CD14-positive monocyte (primary cell): ENCODE measurements at regions not wholly inside any gene's neighbourhood (a gene's known extent, or its start where the extent isn't known, plus 50 kb on each side); places are given as distances from the start of the nearest gene placed in this dataset.

Source experiments
- DNase-seq, 3 donors: peaks; one replicate each; pipeline ENCODE4 v3.0.0-alpha.2; 2011 to 2022
- H2AFZ ChIP-seq: 2 replicates; pipeline ENCODE4 v1.6.0; 2012; ENCODE audit warnings: mild to moderate bottlenecking, low read depth, low read length, inconsistent platforms; ENCODE audit not compliant: insufficient read depth, poor library complexity, severe bottlenecking
- H3K27ac ChIP-seq, 2 donors: 1 replicate in 1 of 2; 2 replicates in 1 of 2; pipeline ENCODE4 v1.5.1; 2012 to 2013; ENCODE audit warnings: low read length in 2 of 2, control low read depth in 1 of 2, inconsistent platforms in 1 of 2, low read depth in 1 of 2, mild to moderate bottlenecking in 1 of 2
- H3K27me3 ChIP-seq, 2 donors: one replicate each; pipeline versions ENCODE4 v1.6.0 to v1.6.1; 2011 to 2013; ENCODE audit warnings: low read length in 2 of 2; ENCODE audit not compliant: control insufficient read depth in 2 of 2, insufficient read depth in 2 of 2
- H3K36me3 ChIP-seq, 2 donors: replicated peaks in 1 of 2; 1 replicate in 1 of 2; 2 replicates in 1 of 2; pipeline versions ENCODE4 v1.5.1 to v1.6.1; 2012 to 2013; ENCODE audit warnings: low read length in 2 of 2, control low read depth in 1 of 2, inconsistent platforms in 1 of 2, mild to moderate bottlenecking in 1 of 2; ENCODE audit not compliant: insufficient read depth in 2 of 2, control insufficient read depth in 1 of 2
- H3K4me1 ChIP-seq, 2 donors: 1 replicate in 1 of 2; 2 replicates in 1 of 2; pipeline versions ENCODE4 v1.5.1 to v1.6.1; 2012 to 2013; ENCODE audit warnings: low read length in 2 of 2, control low read depth in 1 of 2, inconsistent platforms in 1 of 2, mild to moderate bottlenecking in 1 of 2, moderate library complexity in 1 of 2; ENCODE audit not compliant: insufficient read depth in 2 of 2, control insufficient read depth in 1 of 2
- H3K4me2 ChIP-seq: replicated peaks from 2 replicates; pipeline ENCODE3; 2012; ENCODE audit warnings: low read length, moderate library complexity, mild to moderate bottlenecking; ENCODE audit not compliant: poor library complexity, severe bottlenecking; ENCODE audit errors: extremely low read depth
- H3K4me3 ChIP-seq, 3 experiments: fragments of 200-600 bp in 1 of 3; sonication (generic) in 1 of 3; replicated peaks in 1 of 3; 1 replicate in 2 of 3; 2 replicates in 1 of 3; pipeline ENCODE4 v1.5.1; 2011 to 2013; ENCODE audit warnings: low read length in 3 of 3, mild to moderate bottlenecking in 3 of 3, control low read depth in 2 of 3, low read depth in 2 of 3, inconsistent platforms in 1 of 3, moderate library complexity in 1 of 3
- H3K79me2 ChIP-seq: 2 replicates; pipeline ENCODE4 v1.6.0; 2012; ENCODE audit warnings: mild to moderate bottlenecking, control low read depth, inconsistent platforms, low read length, moderate library complexity; ENCODE audit not compliant: insufficient read depth
- H3K9ac ChIP-seq: 2 replicates; pipeline ENCODE4 v1.6.0; 2017; ENCODE audit warnings: low read length, mild to moderate bottlenecking; ENCODE audit not compliant: insufficient read depth, poor library complexity, severe bottlenecking
- H3K9me3 ChIP-seq, 2 donors: replicated peaks in 1 of 2; 1 replicate in 1 of 2; 2 replicates in 1 of 2; pipeline versions ENCODE4 v1.5.1 to v1.6.1; 2012 to 2013; ENCODE audit warnings: low read length in 2 of 2, control low read depth in 1 of 2; ENCODE audit not compliant: control insufficient read depth in 1 of 2, insufficient read depth in 1 of 2
- H4K20me1 ChIP-seq: 2 replicates; pipeline ENCODE4 v1.6.0; 2012; ENCODE audit warnings: mild to moderate bottlenecking, low read length, control low read depth, moderate library complexity; ENCODE audit not compliant: insufficient read depth
- H3K27ac Mint-ChIP-seq, 7 donors: one replicate each; pipeline ENCODE4 v1.8.0; 2020; ENCODE audit warnings: mild to moderate bottlenecking in 7 of 7, mixed read lengths in 7 of 7, moderate library complexity in 6 of 7, inconsistent platforms in 2 of 7
- H3K27me3 Mint-ChIP-seq, 3 donors: one replicate each; pipeline ENCODE4 v1.8.0; 2021 to 2022; ENCODE audit warnings: low read depth in 3 of 3, mild to moderate bottlenecking in 3 of 3, mixed read lengths in 3 of 3, moderate library complexity in 3 of 3, inconsistent platforms in 1 of 3
- H3K36me3 Mint-ChIP-seq, 2 donors: one replicate each; pipeline ENCODE4 v1.8.0; 2020; ENCODE audit warnings: mixed read lengths in 2 of 2, inconsistent platforms in 1 of 2, mild to moderate bottlenecking in 1 of 2
- H3K4me1 Mint-ChIP-seq: one replicate; pipeline ENCODE4 v1.8.0; 2020; ENCODE audit warnings: mild to moderate bottlenecking, mixed read lengths
- H3K4me3 Mint-ChIP-seq, 2 donors: one replicate each; pipeline ENCODE4 v1.8.0; 2020; ENCODE audit warnings: mild to moderate bottlenecking in 2 of 2, mixed read lengths in 2 of 2, moderate library complexity in 1 of 2
- H3K9me3 Mint-ChIP-seq, 7 donors: one replicate each; pipeline ENCODE4 v1.8.0; 2020 to 2022; ENCODE audit warnings: mixed read lengths in 7 of 7, mild to moderate bottlenecking in 6 of 7, moderate library complexity in 6 of 7, inconsistent platforms in 2 of 7
- CTCF ChIP-seq: fragments of 200-600 bp; IDR thresholded peaks from one replicate; pipeline ENCODE4 v1.8.0; 2022; ENCODE audit warnings: antibody characterized with exemption, mild to moderate bottlenecking
- WGBS: methylation state at CpG from one replicate; pipeline ENCODE4 v1.1.5; 2013; ENCODE audit warnings: missing lambda C conversion rate; ENCODE audit not compliant: insufficient coverage; 5-methylcytosine and 5-hydroxymethylcytosine counted together
- intact Hi-C, 2 donors: fragments of 100-400 bp; cut with micrococcal nuclease; formaldehyde crosslinking; loops; one replicate each; pipeline versions ENCODE4 v1.15.0 to v1.15.1; 2023

- H3K79me2 ChIP-seq: no peaks in the 10 kb centered on the region
- H3K4me2 ChIP-seq: no peak overlapping the region
- H3K4me1 Mint-ChIP-seq: no peaks in the 10 kb centered on the region
- H2AFZ ChIP-seq: no peak overlapping the region
- H3K36me3 ChIP-seq: no peaks in the 10 kb centered on the region
- no peaks in the 10 kb centered on the region for H3K9me3 Mint-ChIP-seq
- H3K36me3 Mint-ChIP-seq: no peaks in the 10 kb centered on the region
- H3K9ac ChIP-seq: no peak overlapping the region
- no peaks in the 10 kb centered on the region for H3K9me3 ChIP-seq
- WGBS: 100% methylated on average over 1 of the region's 9 CpGs
- H3K4me3 ChIP-seq: no peak overlapping the region
- H3K27me3 ChIP-seq: no peaks in the 10 kb centered on the region
- no peak overlapping the region for H3K27ac ChIP-seq
- no peak for DNase-seq
- no peaks in the 10 kb centered on the region for H4K20me1 ChIP-seq
- TF ChIP-seq CTCF: no peak
- no peak overlapping the region for H3K4me3 Mint-ChIP-seq
- H3K27me3 Mint-ChIP-seq: peaks cover 2 to 4% (median 3%) of the 10 kb centered on the region in 3 donors
- no peaks in the 10 kb centered on the region for H3K4me1 ChIP-seq
- H3K27ac Mint-ChIP-seq: peak overlapping the region in 2 of 7 donors; percentile 7 to 14
- intact Hi-C loops: no loop called here
These were observed 174.8 kb upstream of the KLF3 start for GRCh38 chr4:38489011-38489861.

GRCh38 chr4:38489924-38490639, 173.9 kb upstream of the KLF3 start:
- Histone ChIP-seq H3K36me3 (no peaks in the 10 kb centered on the region), H3K27me3 (no peaks in the 10 kb centered on the region), H3K9me3 (no peaks in the 10 kb centered on the region), H3K27ac (no peak overlapping the region), H3K9ac (no peak overlapping the region), H2AFZ (peak overlapping the region; percentile 4), H3K4me3 (no peak overlapping the region), H3K4me1 (no peaks in the 10 kb centered on the region), H4K20me1 (no peaks in the 10 kb centered on the region), H3K79me2 (no peaks in the 10 kb centered on the region), H3K4me2 (no peak overlapping the region)
- no peak for DNase-seq
- Mint-ChIP-seq H3K4me3 (no peak overlapping the region), H3K27me3 (peaks cover 2 to 4% (median 3%) of the 10 kb centered on the region in 3 donors), H3K4me1 (no peaks in the 10 kb centered on the region), H3K9me3 (no peaks in the 10 kb centered on the region), H3K36me3 (no peaks in the 10 kb centered on the region), H3K27ac (peak overlapping the region in 1 of 7 donors; percentile 14)
- intact Hi-C loops: no loop called here
- no peak for TF ChIP-seq CTCF
- 71% methylated on average over 6 of the region's 7 CpGs for WGBS
